HCEC 1CT (cell line): ENCODE measurements at regions not wholly inside any gene's neighbourhood (a gene's known extent, or its start where the extent isn't known, plus 50 kb on each side); places are given as distances from the start of the nearest gene placed in this dataset.

ENCODE experiments used
- DNase-seq: peaks from one replicate; pipeline ENCODE4 v3.0.0-alpha.2; 2017

DNA sequence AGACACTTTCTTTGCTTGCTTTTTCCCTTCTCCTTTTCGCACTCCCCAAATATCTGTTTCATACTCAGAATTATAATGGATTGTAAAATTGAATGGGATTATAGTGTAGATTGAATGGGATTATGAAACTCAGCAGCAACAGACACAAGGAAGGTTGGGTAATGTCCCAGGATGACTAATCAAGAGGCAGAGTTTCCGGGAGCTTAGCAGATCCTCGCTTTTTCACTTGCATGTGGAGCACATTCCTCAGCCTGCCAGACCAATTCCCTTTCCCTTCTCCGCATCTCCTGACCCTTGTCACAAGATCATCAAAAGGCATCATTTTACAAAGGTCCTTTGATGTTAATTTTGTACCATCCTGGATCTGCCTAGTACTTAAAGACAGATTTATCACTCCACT is 55.1 kb upstream of the SLC1A1 start:
- DNase-seq, result peak; percentile 64

DNA sequence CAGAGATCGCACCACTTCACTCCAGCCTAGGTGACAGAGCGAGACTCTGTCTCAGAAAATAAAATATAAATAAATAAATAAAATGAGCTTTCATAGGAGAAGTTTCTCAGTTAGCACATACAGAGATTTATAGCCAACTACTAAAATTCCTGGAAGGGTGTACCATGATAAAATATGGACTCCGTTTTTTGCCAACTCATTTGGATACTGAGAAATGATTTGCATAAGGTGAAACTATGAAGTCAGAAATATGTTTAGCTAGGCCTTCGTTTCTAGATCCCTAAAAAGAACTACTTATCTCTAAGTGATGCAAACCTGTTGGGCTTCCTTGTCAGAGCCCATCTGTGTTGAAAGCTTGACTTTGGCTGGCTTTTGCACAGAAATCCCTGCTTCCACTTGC is 56.9 kb upstream of the SLC1A1 start:
- DNase-seq, result no peak

DNA sequence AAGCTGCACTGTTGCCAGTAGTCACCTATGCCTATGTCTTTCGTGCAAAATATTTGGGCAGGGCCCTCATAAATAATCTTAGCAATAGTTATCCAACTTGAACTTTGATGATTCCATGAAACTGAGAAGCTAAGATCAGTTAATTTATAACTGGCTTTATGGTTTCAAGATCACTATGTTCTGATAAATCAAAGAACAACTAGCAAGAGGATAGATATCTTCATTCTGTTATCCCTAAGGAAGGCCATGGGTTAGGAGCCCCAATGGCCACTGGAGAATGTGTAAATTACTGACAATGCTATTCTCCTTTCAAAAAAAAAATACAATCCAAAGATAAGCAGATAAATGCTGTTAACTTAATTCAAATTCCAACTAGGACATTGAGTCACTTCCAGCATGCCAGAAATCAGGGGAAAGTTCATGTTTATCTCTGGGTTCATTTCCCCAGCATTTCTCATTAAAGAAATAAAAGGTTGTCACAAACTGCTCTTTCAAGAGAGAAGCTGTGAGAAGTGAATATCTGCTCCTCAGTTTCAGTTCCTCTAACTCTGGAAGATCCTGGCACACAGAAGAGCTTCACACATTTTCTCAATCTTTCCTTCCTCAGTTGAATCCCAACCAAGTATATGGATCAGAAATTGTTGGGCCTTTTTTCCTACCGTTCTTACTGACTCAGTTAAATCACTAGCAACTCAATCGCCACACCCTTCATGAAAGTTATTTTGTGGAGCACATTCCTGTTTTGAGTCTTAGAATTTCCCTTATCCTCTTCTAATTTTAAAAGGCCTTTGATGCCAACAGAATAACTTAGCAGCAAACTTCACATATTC is 59.6 kb upstream of the SLC1A1 start:
- DNase-seq, result no peak

DNA sequence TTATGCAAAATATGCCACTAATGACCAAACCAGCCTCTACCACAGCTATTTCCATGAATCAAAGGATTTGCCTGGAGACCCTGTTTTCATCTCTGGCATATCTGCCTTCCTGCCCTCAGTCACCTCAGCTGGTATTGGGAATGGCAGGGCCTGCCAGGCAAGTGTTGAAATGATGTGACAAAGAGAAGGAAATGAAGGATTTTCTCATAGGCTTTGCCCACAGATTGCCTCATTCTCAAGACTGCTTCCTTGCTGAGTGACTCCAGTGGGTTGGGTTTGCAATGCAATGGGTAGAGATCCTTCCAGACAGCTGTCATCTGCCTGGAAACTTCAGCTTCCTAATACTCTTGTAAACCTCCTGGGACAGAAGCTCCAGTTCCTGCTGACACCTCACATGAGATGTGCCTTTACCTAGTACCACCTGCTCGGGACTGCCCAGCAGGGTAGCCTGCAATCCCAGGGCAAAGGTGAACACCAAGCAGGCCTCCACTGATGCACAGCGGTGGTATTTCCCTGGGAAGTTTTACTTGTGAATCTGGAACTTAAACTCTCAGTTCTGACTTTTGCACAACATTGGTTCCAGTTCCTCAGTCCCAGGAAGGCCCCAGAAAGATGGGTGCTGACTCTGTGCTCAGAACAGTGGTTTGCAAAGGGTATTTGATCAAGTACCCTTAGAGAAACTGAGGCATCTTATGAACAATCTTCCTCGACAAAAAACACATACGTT is 64.8 kb upstream of the SLC1A1 start:
- DNase-seq, result no peak

DNA sequence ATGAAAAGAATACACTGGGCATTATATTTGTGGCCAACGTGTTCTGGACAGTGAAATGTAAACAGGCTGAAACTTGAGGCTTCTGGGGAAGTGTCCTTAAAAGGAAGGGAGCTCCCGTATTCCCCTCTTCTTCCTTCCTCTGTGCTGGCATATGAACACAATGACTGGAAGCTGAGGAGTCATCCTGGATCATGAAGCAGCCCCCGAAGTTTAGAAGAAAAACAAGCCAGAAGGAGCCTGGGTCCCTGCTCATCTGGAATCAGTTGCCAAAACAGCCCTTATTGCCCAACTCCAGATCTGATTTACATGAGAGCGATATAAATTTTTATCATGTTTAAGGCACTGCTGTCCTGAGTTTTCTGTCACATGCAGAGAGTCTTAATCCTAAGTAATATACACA is 65.4 kb upstream of the SLC1A1 start:
- no peak for DNase-seq

DNA sequence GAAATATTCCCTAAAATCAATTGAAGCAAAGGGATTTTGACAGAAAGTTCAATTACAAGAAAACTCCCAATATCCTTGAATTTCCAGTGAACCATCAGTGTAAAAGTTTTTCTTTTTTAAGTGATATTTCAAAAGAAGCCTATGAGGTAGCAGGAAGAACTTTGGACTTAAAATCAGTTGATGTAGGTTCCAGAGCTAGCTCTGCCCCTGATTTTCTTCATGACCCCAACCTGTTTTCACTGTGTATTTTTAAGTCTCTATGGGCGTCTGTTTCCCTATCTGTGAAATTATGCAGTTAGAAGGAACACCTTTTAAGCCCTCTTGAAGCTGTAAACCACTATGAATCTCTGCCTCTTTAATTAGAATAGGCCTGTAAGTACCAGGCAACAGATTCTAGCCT is 66.2 kb upstream of the SLC1A1 start:
- no peak for DNase-seq

DNA sequence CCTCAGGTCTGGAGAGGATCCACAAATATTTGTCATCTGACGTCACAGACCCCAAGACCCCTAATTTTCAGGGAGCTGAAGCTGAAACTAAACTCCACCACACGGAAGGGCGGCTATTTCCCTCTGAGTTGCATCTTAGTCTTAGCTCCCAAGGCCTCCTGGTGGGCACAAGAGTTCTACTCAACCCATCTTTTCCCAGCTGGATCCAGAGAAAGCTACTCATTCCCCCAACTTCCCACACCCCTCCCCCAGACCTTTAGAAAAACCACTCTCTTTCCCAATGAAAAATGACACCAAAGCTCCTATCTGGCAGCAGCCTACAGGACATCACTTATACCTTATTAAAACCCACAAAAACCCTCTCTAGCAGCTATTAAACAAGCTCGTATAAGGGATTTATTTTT is 67.1 kb upstream of the SLC1A1 start:
- no peak for DNase-seq

DNA sequence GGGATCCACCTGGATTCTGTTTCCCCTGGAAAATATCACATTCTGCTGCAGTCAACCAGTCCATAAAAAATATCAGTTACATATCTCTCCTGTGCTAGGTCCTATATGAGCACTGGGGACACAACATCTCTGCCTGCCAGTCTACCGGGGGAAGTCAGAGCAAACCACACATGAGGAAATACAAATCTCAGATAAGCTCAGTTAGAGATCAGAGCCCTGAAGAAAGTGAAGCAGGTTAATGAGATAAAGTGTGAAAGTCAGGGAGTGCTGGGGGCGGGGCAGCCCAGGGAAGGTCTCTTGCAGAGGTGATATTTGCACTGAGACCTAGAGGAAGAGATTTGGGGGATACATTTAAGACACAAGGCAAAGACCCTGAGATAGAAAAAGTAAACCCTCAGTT is 67.8 kb upstream of the SLC1A1 start:
- DNase-seq, result no peak

DNA sequence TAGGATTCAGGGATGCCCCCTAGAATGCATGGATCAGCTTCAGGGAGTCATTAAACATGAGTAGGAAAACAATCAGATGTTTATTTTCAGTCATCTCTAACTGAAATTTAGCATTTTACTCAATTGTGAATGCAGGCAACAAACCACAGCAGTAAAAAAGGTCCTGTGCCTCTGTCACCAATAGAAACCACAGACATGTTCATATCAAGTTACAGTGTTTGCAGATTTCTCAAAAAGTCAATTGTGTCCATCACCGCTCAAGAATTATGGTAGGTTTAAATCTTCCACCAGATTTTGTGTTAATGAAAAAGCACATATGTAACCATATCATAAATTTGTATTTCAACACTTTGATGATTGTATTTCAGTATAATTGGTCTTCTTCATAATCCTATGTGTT is 68.4 kb upstream of the SLC1A1 start:
- no peak for DNase-seq

DNA sequence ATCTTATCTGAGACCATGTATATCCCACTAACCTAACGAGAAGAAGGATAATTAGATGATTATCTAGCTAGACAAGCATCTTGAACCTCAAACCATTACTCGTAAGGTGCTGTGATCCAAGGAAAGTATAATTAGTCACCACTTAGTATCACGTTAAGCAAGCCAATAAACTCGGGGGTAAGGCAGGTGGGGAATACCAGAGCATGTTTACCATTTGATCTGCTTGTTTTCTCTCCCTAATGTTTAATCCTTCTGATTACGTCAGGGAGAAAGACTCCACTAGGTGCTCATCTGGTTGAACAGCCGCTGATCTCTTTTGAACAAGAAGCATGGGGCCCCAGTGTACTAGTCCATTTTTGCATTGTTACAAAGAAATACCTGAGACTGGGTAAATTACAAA is 69.9 kb upstream of the SLC1A1 start:
- no peak for DNase-seq

DNA sequence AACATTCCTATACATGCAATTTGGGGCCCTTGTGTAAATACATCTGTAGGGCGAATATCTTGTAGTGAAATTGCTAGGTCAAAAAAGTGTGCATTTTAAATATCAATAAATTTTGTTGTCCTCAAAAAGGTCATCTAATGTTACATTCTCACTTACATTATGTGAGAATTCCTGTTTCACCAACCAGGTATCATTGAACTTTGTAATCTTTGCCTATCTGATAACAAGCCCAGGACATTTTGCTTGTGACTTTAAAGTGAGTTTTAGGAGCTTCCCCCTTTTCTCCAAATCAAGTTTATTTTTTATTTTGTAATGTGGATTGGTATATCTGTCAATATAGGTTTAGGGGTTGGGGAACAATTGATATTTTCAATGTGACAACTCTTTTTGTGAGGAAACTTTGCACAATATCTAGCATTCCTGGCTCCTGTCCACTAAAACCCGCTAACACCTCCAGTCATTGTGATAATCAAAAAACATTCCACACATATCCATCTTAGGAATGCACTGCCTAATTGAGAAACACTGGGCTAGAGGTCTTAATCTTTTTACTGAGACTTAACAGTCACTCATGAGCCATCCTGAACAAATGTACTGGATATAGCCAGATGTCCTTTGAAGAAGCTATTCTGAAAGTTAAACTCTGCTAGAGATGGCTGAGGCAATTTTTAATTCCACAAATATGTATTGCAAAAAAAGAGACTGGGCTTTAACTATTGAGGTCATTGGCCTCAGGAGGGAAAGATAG is 72.5 kb upstream of the SLC1A1 start:
- peak; percentile 41 for DNase-seq

DNA sequence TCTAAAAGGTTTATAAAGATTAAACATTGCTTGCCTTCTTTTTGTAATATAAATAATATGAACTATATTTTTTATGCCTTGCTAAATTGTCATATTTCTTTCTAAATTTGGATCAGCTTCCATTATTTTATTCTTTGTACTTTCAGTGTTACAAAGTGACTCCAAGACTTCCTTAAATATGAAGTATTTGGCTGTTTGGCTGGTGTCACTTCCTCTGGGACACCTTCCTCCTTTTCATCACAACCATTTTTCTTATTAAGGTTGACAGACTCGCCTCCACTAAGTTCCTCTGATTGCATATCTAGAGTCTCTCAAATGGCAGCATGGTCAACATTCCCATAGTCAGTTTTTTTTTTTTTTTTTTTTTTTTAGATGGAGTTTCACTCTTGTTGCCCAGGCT is 73.8 kb upstream of the SLC1A1 start:
- DNase-seq, result no peak

DNA sequence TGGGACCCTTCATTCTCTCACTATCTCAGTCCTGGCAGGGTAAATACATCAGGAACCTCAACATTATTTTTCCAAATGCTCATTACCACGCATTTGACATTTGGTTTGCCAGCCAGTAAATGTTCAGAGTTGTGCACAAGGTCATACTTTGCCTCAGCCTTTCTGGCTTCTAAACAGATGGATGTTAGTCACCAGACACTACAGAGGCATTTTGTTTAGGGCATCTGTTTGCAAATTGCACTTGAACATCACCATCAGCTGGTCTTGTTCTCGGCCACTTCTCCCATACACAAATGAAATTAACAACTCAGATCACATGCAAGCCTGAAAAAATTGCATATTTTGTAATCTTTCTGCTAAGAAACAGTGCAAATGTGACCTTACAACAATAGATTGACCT is 75.0 kb upstream of the SLC1A1 start:
- no peak for DNase-seq

DNA sequence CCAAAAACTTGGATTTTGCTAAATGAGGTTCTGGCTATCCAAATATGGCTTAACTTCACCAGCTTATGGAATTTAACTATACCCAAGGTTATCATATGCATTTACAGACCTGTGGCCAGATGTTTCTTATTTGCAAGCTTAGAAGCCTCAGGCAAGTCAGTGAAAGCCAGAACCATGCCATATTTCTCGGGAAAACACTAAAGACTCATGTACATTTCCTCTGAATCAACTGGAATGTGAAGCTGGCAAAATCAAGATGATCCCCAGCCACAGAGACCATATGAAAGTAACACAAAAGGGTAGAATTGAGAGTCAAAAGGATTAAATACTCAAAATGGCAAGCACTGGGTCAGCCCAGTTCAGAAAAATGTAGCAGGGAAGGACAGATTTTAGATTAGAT is 76.4 kb upstream of the SLC1A1 start:
- no peak for DNase-seq

DNA sequence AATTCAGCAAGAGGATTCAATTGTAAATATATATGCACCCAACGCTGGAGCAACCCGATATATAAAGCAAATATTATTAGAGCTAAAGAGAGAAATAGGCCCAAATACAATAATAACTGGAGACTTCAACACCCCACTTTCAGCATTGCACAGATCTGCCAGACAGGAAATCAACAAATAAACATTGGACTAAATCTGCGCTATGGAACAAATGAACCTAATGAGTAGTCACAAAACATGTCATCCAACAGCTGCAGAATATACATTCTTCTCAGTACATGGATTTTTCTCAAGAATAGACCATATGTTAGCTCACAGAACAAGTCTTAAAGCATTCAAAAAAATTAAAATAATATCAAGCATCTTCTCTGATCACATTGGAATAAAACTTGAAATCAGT is 86.1 kb upstream of the SLC1A1 start:
- no peak for DNase-seq

DNA sequence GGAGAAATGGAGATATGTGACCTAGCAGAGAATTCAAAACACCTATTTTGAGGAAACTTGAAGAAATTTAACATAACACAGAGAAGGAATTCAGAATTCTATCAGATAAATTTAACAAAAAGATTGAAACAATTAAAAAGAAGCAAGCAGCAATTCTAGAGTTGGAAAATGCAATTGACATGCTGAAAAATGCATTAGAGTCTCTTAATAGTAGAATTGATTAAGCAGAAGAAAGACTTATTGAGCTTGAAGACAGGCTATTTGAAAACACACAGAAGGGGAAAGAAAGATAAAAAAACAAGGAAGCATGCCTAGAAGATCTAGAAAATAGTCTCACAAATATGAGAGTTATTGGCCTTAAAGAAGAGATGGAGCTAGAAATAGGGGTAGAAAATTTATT is 87.8 kb upstream of the SLC1A1 start:
- no peak for DNase-seq

DNA sequence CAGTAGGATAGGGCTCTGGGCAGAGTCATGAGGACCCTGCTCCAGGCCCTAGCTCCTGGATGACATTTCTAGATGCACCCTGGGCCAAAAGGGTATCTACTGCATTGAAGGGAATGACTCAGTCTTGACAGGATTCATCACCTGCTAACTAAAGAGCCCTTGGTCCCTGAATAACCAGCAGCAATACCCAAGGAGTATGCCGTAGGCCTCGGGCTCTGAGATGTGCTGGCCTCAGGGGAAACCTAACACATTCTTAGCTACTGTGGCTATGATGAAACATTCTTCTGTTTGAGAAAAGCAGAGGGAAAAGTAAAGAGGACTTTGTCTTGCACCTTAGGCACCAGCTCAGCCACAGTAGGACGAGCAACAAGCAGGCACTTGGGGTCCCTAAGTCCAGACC is 89.5 kb upstream of the SLC1A1 start:
- DNase-seq, result no peak

DNA sequence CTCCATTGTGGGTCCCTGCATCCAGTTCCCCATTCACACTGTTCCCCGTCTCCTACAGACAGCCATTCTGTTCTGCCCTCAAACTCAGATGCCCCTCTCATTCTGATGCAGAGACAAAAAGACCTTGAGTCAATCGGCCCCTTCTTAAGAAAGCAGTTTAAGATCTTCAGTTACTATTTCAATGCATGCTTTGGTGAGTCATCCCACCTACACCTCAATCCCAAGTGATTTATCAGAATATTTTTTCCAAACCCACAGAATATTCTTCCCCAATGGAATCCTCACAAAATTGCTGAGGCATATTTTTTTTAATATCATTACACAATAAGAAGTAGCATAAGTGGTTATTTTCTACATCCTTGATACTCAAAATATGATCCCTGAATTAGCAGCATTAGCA is 92.4 kb upstream of the SLC1A1 start:
- DNase-seq, result peak; percentile 8

DNA sequence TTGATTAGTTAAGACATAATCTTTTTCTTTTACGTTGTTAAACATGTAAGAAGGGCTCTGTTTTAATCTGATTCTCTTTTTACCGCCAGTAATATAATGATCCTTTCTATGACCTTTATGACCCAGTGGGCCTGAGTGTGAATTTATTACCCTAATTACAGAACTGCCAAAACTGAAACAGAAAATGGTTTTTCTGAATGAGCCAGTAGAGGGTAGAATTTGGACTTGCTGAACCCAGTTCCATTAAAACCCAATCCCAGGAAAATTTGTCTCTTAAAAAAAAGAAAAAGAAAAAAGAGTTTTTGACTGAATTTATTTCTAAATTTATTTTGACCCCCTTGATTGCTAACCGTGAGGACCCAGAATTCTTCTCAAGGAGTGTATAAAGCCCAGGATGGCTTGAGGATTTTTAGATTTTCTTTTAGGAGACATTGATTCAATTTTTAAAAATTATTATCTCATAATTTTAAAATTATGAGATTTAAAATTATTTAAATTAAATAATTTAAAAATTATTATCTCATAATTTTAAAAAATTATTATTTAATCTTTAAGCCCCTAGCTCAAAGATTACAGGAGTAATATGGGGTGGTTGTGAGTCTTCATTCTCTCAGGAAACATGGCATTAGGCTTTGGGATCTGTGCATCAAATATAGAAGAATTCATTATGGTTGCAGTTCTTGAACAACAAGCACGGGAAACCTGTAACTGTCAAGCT is 94.1 kb upstream of the GLIS3 start:
- no peak for DNase-seq

DNA sequence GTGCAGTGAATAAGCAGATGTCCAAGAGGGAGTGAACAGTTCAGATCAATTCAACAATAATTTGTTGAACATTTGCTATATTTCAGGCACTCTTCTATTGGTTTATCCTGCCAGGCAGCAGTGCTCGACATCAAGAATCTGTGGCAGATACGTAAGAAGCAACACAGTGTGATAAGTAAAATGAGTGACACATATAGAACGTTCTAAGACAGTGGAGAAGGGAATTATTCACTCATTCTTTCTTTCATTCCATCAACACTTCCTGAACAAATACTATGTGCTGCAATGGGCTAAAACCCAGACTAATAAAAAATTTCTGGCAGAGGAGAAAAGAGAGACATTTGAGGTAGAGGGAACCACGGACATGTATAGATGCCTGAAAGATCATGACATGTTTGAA is 89.9 kb upstream of the GLIS3 start:
- DNase-seq, result no peak

DNA sequence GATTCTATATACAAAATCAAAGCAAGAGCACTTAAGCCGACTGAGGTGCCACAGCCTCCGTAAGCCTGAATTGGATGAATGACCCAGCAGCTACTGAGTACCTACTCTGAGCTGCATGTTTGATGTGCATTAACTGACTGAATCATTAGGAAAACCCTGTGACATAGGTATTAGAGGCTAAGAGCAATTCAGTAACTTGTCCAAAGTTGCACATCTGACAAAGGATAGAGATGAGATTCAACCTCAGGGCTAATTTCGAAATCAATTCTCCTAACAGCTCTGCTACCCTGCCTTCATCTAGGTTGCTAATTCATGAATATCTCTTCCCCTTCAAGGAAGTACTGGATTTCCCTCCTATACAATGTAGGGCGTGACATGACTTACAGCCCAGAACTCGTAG is 89.1 kb upstream of the GLIS3 start:
- DNase-seq, result no peak

DNA sequence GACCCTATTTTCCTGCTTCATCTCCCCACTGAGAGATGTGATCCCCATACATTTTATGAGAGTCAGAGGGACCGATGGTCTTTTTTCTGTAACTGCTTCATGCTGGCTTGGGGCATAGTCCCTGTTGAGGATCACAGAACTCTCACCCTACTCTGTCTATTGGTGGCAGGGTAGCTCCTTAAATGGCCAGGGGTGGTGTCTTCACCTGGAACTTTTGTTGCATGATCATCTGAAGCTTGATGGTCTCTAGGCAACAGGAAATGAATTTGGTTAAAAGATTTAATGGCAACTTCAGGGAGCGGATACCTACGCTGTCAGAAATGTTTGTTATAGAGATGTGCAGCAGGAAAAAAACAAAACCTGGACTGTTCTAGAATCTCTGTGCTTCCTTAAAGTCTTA is 87.0 kb upstream of the GLIS3 start:
- DNase-seq, result no peak

DNA sequence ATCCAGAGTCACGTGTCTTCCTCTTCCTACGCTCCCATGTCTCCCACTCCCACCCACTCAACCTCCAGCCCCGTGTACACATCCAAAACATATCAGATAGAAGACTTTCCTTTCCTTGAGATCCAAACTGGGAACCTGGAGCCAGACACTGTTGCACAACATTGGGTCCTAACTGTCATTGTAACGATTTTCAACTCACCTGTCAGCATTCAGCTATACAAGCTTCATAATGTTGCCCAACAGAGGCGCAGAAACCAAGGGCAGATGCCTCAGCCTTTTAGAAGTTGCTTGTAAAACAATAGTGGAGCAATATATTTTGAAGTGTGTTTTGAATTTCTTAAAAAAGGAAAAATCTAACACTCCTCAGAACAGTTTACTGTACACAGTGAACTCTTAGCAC is 84.9 kb upstream of the GLIS3 start:
- DNase-seq, result no peak
